ENCODE measurements at regions not wholly inside any gene's neighbourhood (a gene's known extent, or its start where the extent isn't known, plus 50 kb on each side); places are given as distances from the start of the nearest gene placed in this dataset.
A peak's percentile ranks its signal among the peaks of the same experiment; 100 is the strongest.

DNA sequence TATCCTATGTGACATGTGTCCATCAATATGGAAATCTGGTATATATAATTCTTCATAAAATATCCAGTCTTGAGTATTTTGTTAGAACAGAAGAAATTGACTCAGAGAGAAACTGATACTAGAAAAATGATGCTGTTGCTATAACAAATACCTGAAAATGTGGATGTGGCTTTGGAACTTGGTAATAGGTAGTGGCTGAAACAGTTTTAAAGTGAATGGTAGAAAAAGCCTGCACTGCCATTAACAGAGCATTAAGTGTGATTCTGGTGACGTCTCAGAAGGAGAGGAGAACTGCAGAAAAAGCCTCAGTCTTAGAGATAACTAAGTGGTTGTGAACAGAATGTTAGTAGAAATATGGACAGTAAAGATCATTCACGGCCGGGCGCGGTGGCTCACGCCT, 634.9 kb upstream of the ZNF608 start:
- intact Hi-C loops (cut with DNase I), result no loop called here
- DNase-seq, result no peak

DNA sequence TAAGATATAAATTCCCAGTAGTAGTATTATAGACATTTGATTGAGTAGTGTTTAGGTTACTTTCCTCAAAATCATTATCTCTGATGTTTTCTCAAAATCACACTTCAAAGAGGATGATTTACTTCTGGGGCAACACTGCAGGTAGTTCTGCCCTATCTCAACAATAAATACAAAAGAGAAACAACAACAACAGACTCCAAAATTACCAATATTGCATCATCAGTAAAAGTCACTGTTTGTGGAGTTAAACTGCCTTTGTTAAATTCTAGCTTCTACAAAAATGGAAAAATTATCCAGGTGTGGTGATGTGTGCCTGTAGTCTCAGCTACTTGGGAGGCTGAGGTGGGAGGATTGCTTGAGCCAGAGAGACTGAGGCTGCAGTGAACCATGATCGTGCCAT, 637.6 kb upstream of the ZNF608 start:
- no peak for DNase-seq
- intact Hi-C loops (cut with DNase I), result no loop called here

DNA sequence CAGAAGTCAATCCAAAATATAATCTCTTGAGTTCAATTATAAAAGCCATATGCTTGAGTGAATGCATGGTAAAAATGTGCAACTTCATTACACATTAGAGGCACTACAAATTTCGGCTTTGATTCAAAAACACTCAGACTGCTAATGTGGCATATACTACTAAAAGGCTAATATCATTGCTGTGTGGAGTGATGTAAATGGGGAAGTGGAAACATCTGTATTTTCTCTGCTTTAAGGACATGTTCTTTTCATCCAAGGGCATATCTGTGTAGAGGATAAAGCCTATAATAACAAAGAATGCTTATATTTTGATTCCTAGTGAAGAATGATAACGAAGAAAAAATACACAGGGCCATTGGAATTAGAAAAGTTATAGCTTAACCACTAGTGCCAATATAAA, 643.9 kb upstream of the ZNF608 start:
- intact Hi-C loops (cut with DNase I), result no loop called here
- DNase-seq, result no peak

DNA sequence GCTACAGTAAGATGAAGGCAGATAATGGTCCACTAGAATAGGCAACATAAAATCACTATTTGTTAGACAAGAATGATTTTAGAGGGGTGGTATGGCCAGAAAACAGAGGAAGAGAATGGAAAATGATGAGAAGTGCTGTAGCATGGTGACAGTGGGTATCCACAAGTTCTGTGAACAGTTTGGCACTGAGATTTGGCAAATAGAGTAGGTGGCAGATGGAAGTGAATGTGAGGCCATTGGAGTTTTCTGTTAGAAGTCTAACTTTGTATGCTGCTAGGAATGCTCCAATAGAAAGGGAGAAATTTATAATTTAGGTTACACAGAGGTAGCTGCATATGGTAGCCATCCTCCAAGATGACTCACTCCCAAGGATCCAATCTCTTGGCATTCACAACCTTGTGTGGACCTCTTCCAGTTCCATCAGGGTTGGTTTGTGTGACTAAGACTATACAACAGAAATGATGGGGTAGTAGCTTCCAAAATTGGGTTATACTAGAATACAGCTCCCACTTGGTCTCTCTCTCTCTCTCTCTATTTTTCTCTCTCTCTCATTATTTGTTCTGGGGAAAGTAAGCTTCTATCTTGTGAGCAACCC, 646.9 kb upstream of the ZNF608 start:
- DNase-seq, result no peak
- intact Hi-C loops (cut with DNase I), result no loop called here

DNA sequence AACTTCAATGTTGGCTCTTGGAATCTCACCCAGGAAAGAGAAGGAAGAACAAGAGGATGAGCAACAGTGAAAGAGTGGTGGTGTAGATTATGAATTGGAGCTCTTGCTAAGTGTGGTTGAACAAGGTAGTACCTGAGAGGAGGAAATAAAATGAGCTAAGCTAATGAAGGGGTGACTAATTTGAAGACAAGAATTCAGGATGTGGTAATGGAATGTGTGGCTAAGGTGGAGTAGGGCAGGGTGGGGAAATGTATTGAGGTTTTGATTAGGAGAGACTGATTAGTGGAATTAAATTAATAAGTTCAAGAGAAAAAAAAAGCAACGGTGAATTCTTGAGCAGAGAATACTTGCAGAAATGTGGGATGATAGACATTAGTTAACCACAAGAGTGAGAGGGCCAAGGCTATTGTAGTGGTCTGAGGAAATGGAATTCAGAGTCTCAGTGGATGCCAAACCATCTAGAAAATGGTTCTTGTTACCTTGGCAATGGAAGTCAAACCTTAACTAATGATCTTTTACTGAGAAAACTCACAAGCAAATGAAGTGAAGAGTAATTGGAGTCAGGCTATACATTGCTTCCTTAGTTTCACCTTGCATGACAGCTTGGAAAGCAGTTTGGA, 648.3 kb upstream of the ZNF608 start:
- no peak for DNase-seq
- intact Hi-C loops (cut with DNase I), result no loop called here

DNA sequence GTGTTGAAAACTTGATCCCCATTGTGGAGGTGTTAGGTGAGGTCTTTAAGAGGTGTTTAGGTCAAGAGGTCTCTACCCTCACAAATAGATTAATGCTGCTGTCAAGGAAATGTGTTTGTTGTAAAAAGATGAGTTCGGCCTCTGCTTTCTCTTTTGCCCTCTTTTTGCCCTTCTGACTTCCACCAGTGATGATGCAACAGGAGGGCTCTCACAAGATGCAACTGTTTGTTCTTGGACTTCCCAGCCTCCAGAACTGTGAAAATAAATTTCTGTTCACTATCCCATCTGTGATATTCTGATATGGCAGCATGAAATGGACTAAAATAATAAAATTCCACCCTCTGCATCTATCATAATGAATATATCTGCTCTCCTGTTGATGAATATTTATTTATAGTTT, 650.0 kb upstream of the ZNF608 start:
- DNase-seq, result no peak
- intact Hi-C loops (cut with DNase I), result no loop called here

DNA sequence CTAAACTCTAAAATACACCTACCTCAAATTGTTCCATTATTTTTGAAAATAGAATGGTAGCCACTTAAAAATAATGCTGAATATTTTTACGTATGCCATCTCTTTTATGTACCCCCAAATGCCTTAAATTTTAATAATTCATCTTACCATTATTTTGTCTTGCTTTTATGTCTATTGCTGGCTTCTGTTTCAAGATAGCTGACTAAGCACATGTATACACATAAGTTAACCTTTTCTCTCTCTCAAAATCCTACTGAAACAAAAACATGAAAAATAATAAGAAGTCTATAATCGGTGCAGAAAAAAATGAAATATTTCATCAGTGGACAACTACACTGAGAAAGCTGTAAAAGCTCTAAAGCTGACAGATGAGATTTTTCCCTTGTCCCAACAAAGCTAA, 652.0 kb upstream of the ZNF608 start:
- intact Hi-C loops (cut with DNase I), result no loop called here

DNA sequence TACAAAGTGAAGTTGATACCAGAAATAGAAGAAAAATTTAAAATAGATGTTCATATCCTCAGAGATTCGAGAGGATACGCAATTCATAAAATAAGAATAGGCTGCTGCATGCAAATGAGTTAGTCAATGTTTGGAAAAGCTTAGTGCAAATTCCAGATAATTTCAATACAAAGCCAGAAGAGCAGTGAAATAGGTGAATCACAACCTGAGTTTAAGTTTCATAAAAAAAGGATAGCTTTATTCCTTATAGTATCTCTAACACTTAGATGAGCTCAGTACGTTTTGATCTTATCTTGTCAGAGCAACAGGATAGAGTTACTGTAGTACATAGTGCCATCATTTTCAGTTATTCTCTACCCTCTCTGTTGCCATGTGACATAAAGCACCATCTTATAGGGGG, 653.4 kb upstream of the ZNF608 start:
- intact Hi-C loops (cut with DNase I), result no loop called here
- DNase-seq, result no peak

More for the DNA sequence above, 652.0 kb upstream of the ZNF608 start:
- DNase-seq, result no peak

DNA sequence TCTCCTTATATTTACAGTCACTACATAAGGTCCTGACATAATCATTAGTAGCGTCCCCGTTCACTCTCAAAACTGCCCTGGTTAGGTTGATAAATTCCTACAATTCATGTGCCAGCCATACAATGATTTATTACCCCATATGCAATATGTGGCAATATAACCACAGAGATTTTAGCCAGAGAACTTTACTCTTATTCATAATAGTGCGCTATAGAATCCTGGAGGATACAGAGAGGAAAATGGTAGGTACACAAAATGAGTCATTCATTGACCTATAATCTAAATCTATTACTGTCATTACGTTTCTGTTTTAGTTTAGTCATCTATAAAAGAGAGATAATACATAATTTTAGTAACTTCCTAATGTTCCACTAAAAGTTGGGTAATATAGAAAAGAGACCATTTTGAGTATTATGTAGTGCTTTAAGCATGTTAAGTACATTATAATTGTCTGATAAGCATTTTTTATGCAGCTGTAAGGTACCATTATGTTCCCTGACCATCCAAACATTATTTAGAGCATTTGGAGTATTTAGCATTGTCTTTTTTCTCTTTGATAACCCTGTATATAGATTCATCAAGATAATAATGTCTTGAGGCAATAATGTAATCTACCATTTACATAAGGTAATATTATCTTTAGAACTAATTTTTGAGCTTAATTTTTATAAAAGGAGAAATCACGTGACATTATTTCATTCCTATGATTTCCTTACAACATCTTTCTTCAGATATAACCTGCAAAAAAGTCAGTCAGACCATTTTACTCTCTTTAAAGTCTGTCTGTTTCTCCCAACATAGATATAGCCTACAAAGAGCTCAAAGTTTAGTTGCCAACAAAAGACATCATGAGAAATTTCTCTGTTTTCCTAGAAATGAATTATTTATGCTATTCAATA, 655.5 kb upstream of the ZNF608 start:
- DNase-seq, result no peak
- intact Hi-C loops (cut with DNase I), result no loop called here

DNA sequence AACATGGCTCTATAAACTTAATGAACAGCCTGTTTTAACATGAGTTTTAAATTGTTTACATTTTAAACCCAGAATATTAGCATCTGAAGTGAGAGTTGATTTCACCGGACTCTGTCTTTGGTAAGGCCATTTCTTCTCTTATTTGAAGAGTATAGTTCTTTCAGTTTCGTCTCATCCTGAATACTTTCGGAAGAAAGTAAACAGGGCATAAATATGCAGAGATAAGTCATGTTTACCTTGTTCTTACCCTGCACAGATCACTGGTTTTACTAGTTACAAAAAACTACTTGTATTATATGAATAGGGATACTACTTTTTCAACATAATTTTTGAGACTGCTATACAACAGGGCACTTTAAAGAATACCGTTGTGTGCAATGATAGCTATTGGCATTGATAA, 656.3 kb upstream of the ZNF608 start:
- no peak for DNase-seq
- intact Hi-C loops (cut with DNase I), result no loop called here

DNA sequence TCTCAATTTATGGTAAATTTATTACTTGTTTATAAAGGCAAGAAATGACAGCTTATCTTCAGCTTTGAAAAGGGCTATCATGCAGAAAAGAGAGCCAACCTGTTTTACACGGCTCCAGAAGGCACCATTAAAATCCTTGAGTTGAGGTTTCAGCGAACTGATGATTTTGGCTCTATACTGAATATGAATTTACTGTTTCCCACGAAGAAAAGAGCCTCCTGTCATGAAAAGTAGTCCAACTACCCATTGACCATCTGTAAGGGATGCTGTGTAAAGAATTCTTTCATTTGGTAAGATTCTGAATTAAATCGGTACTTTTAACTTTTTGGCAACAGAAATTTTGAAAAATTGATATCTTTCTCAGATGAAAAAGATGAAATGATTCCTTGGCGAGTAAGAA, 657.6 kb upstream of the ZNF608 start:
- intact Hi-C loops (cut with DNase I), result no loop called here
- DNase-seq, result no peak

DNA sequence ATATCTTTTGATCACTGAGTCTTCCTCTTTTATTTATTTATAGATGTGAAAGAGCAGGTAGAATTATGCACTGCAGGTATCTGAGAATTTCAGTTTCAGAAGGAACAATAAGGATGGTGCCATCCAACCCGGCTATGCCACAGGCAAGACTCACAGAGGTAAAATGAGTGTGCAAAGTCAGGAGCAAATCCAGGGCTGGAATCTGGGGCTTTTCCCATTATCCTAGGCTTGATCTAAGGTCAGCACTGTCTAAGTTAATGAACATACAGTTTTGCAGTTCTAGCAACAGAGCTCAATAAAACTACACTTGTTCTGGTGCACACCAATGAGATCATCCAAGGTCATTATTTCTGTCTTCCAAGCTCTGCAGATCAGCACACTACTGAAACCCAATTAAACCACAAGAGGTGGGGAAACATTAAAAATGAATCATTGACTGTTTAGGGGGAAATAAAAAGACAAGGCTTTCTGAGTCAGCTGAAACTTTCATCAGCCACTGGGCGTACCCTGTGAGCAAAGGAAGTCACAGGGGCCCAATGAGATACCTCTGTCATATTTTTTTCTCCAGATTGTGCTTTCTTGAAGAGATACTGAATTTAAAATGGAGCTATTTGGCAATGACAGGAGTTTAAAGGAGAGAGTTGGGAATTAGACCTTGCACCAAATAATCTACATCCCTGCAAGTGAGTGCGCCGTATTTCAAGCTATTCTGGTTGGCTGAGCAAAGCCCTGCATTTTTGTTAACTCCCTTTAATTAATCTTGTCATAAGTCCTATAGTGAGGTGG, 662.2 kb upstream of the ZNF608 start:
- intact Hi-C loops (cut with DNase I), result no loop called here
- DNase-seq, result no peak

DNA sequence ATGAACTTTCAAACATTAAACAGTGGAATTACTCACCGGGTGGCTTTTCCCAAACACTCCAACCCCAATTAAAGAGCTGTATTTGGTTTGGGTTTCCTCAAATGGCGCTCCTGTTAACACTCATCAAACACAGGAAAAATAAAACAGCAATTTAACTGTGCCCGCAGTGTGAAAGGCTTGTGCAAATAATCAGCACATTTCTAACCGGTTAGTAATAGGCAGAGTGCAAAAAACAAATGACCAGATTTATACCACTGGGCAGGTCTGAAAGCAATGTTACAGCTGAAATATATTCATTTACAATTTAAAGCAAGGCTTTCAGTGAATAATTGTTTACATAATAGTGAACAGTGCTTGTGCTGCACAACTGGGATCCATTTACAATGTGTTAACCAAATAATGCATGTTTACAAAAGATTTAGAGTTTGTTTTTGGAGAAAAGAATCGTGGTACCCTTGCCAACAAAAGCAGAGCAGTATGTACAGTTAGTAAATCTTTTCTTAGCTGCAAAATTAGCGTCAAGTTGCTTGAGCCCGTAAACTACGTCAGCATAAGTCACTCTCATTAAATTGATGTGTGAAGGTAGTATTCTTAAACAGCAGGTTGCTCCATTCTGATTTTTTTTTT, 662.9 kb upstream of the ZNF608 start:
- intact Hi-C loops (cut with DNase I), result no loop called here
- DNase-seq, result no peak

DNA sequence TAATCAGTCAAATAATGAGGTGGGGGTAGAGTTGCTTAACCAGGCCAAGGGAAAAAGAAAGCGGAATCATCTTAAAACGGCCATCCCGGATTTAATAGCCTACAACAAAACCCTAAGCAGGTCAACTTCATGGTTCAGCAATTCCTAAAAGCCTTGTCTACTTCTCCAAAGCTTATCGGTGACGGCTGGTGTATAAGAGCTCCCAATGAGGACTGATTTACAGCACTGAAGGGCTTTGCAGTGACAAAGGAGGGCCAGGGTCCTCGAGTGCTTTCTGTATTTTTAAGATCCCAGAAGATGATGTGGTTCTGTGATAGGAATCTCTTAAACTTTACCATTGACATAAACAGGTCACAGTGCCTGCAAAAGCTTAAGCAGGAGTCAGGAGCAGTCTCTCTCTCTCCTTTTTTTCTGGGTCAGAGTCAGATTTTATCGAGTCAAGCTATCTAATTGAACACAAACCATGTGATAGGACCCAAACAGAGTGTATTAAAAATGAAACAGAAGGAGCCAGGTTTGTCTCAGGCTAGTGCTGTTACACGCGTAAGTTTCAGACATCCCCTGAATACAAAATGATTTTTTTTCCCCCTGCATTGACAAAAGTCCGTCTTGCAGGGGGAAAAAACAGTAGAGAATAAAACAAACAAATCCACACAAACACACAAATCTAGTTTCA, 663.6 kb upstream of the ZNF608 start:
- intact Hi-C loops (cut with DNase I), result loop anchor here (5.0 to 10.0 kb wide), 4 partner anchors 63 to 668 kb away; no protein-coding TSS in a partner anchor
- peak in 1 of 10 donors; percentile 49 for DNase-seq

DNA sequence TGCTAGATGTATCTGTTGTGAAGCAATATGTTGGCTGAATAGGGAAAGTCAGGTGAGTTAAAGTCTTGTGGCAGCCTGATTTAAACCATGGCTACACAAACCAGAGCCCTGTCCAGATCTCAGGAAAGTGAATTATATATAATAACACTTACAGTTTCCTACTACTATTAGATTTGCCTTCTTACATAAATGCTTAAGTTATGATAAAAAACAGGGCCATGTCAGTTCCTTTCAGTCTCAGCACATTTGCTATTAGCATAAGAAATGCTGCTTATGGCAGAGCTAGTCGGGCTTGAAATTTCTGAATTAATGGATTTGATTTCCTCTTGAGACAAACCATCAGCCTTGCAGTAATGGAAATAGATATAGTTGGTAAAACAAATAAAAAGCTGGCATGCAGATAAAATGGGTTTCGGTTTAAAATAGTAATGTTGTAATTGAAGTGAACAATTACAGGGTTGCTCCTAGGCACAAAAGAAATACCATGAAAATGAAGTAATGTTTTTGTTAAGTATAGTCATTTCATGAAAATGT, 664.2 kb upstream of the ZNF608 start:
- intact Hi-C loops (cut with DNase I), result loop anchor here (5.0 to 10.0 kb wide), 4 partner anchors 63 to 668 kb away; no protein-coding TSS in a partner anchor

DNA sequence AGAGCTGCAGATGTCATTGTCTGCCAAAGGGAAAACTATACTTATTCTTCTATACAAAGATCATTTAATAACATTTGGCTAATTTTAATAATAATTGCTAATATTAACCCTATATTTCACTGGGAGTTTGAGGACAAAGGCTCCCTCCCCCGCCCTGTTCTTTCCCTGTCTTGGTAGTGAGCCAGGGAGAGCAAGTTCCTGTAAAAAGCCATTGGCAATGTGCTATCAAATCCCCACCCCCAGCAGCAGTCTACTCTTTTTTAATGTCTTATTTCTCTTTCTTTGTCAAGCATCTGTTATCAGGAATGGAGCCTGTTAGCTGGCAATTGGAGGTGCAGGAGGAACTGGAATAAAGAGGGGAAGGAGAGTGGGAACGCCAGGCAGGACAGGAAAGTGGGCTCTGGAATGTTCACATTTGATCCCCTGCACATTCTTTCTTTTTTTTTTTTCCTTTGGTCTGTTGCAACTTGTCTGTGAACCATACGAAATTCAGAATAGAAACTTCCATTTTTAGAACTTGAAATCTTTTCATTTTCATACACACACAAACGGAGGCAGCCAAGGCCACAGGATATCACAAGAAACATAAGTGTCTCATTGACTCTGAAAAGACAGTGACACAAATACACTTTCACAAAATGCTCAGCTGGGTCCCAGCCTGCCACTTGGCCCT, 664.8 kb upstream of the ZNF608 start:
- intact Hi-C loops (cut with DNase I), result loop anchor here (5.0 to 10.0 kb wide), 4 partner anchors 64 to 669 kb away; no protein-coding TSS in a partner anchor

More for the DNA sequence above, 664.2 kb upstream of the ZNF608 start:
- no peak for DNase-seq

DNA sequence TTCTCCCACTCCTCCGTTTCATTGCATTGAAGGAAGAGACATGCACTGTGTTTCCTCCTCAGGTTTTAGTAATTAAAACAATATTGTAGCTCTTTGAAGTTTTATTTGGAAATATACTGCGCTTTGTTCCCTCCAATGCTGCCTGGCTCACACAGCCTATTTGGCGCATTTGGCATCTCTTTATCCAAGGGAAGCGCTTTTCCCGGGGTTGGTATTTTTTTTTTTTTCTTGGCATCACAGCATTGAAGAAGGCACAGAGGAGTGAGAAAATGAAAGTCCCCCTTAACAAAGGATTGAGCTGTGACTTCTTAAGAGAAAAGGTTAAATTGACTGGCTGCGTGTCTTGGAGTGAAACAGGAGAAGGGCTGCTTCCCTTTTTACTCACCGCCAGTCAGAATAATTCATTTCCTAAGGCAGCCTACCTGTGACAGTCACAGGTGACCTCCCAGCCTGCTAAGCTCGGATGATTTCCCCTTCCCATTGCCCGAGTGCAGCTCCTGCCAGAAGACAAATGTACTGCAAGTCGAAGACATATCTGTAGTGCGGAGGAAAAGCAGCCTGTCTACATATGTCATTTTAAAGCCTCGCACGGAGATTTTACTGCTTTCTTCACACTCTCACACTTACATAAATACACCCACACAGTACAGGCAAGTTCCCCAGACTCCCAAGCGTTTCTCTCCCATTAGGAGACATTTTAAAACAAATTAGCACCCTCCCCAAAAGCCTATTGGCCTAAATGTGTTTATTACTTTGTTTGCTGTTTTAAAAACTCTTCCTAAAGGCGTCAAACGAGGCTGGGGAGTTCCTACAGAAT, 665.5 kb upstream of the ZNF608 start:
- intact Hi-C loops (cut with DNase I), result loop anchor here (5.0 to 10.0 kb wide), 4 partner anchors 65 to 670 kb away; no protein-coding TSS in a partner anchor
- peak in 4 of 10 donors; percentile 16 to 82 (median 44) for DNase-seq

More for the DNA sequence above, 664.8 kb upstream of the ZNF608 start:
- DNase-seq, result peak in 4 of 10 donors; percentile 14 to 58 (median 40)

All from posterior cingulate gyrus (tissue), 11 donors.